IgD-negative memory B cell (primary cell): ENCODE measurements at regions not wholly inside any gene's neighbourhood (a gene's known extent, or its start where the extent isn't known, plus 50 kb on each side); places are given as distances from the start of the nearest gene placed in this dataset.

Source experiments
- H3K27ac Mint-ChIP-seq, 3 donors: one replicate each; pipeline ENCODE4 v1.8.0; 2020 to 2022; ENCODE audit warnings: mild to moderate bottlenecking in 3 of 3, mixed read lengths in 3 of 3, moderate library complexity in 1 of 3
- H3K27me3 Mint-ChIP-seq: one replicate; pipeline ENCODE4 v1.8.0; 2021; ENCODE audit warnings: mixed read lengths
- H3K36me3 Mint-ChIP-seq: one replicate; pipeline ENCODE4 v1.8.0; 2020; ENCODE audit warnings: mild to moderate bottlenecking, mixed read lengths
- H3K4me1 Mint-ChIP-seq, 3 donors: one replicate each; pipeline ENCODE4 v1.8.0; 2020 to 2022; ENCODE audit warnings: mixed read lengths in 3 of 3, mild to moderate bottlenecking in 1 of 3
- H3K4me3 Mint-ChIP-seq, 4 donors: one replicate each; pipeline ENCODE4 v1.8.0; 2020 to 2022; ENCODE audit warnings: mild to moderate bottlenecking in 4 of 4, mixed read lengths in 4 of 4, moderate library complexity in 3 of 4
- H3K9me3 Mint-ChIP-seq, 3 donors: one replicate each; pipeline ENCODE4 v1.8.0; 2020 to 2021; ENCODE audit warnings: mixed read lengths in 3 of 3, mild to moderate bottlenecking in 1 of 3

DNA sequence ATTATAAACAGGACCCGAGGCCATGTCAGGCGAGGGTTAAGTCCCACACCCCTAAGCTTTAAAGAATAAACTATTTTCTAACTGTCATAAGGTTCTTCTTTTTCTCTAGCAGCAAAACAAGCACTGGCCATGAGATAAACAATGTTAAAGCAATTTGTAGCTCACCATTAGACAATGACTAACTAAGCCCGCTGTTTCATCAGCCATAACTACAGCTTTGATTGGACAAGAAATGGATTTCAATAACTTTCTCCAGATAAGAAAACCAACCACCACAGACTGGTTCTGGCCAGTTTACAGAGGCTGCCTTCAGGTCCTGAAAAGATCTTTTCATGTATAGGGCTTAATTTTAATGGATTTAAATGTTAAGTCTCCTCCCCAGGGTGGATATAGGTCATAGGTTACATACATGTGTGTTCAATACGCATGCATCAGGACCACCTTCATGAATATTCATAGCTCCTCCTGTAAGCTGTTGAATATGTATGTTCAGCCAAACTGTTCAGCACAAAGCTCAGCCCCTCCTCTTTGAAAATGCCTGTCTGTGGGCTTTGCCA, 108.7 kb upstream of the RAB6C start:
- H3K27ac Mint-ChIP-seq, result no peak overlapping the region
- peaks cover 1% of the 10 kb centered on the region for H3K27me3 Mint-ChIP-seq
- peaks cover 2% of the 10 kb centered on the region for H3K36me3 Mint-ChIP-seq

GRCh38 chr2:129872446-129872845, 107.0 kb upstream of the RAB6C start:
- Mint-ChIP-seq H3K9me3 (no peaks in the 10 kb centered on the region), H3K4me3 (no peak overlapping the region), H3K27me3 (peaks cover 1% of the 10 kb centered on the region), H3K36me3 (peaks cover 2% of the 10 kb centered on the region), H3K4me1 (peaks cover 0 to 7% (median 6%) of the 10 kb centered on the region in 3 donors), H3K27ac (no peak overlapping the region)

More for the DNA sequence above, 108.7 kb upstream of the RAB6C start:
- Mint-ChIP-seq H3K4me1 (no peaks in the 10 kb centered on the region), H3K9me3 (no peaks in the 10 kb centered on the region), H3K4me3 (no peak overlapping the region)

- no peaks in the 10 kb centered on the region for H3K27me3 Mint-ChIP-seq
- H3K4me3 Mint-ChIP-seq, result peak overlapping the region; percentile 41 to 100 (median 82)
- H3K27ac Mint-ChIP-seq, result no peak overlapping the region
- H3K36me3 Mint-ChIP-seq, result peaks cover 2% of the 10 kb centered on the region
- peaks cover 0 to 10% (median 6%) of the 10 kb centered on the region in 3 donors for H3K4me1 Mint-ChIP-seq
- H3K9me3 Mint-ChIP-seq, result no peaks in the 10 kb centered on the region
Observed at GRCh38 chr2:129876541-129876940, 102.9 kb upstream of the RAB6C start.

DNA sequence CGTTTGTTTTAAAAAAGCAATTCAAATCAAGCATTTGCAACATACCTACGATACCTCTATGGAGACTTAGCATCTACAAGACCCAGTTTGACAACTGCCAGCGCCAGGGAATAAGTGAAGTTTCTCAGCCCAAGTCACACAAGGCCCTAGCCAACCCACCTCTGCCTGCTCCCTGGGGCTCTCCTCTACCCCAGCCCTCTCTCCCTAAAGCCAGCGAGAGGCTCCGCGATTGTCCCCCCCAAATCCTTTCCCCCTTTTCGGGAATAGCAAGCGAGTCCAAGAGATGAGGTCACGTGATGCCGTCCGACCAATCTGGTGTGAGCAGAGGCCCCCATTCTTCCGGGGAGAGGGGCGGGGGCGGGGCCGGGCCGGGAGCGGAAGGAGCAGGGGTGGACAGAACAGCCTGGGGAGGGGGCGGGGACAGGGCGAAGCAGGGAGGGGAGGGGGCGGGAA, 102.2 kb upstream of the RAB6C start:
- H3K36me3 Mint-ChIP-seq, result no peaks in the 10 kb centered on the region
- peaks cover 0 to 10% (median 6%) of the 10 kb centered on the region in 3 donors for H3K4me1 Mint-ChIP-seq
- peak overlapping the region; percentile 93 to 100 (median 96) for H3K4me3 Mint-ChIP-seq
- peak overlapping the region; percentile 50 to 94 (median 88) for H3K27ac Mint-ChIP-seq
- H3K9me3 Mint-ChIP-seq, result no peaks in the 10 kb centered on the region
- H3K27me3 Mint-ChIP-seq, result no peaks in the 10 kb centered on the region

DNA sequence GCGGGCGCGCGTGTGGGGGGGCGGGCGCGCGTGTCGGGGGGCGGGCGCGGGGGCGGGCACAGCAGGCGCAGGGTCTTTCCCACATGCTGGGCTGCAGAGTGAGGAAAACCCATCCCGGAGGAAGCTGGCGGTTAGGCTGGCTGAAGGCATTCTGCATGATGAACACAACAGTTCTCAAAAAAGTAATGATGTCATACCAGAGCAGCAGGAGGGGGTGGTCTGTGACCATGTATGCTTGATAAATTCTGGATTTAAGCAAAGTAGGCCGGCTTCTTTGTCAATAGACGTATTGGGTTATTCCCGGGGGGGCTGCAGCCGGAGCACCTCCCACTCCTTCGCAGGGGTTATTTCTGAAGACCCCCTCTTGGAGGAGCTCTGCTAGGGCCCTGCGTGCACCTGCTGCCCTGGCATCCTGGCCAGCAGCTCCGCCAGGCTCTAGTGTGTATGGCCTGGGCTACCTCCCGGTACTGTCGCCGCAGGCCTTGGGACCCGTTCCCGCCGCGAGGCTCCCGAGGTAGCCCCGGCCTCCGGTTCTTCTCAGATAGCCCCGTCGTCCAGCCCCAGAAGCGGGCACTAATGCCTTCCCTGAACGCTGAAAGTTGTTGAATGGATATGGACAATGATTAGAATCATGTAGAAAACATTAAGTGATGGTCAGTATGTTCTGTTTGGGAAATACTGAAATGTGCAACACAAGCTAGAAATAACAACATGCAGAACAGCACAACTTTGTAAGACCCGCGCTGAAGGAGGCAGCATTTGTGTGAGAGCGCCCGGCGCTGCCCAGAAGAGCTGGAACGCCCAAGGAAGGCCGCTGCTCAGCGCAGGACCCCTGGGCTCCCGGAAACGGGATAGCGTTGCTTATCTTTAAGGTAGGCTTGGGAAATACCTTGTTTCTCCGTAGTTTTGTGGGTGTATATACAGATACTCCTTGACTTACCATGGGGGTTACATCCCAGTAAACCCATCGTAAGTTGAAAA, 101.4 kb upstream of the RAB6C start:
- Mint-ChIP-seq H3K27ac (peak overlapping the region; percentile 81 to 88 (median 84)), H3K4me3 (peak overlapping the region; percentile 84 to 94 (median 91)), H3K4me1 (peaks cover 0 to 10% (median 6%) of the 10 kb centered on the region in 3 donors), H3K27me3 (no peaks in the 10 kb centered on the region), H3K36me3 (no peaks in the 10 kb centered on the region), H3K9me3 (no peaks in the 10 kb centered on the region)

- Mint-ChIP-seq H3K9me3 (no peaks in the 10 kb centered on the region), H3K27ac (no peak overlapping the region), H3K4me3 (peak overlapping the region in 1 of 4 donors; percentile 94), H3K27me3 (no peaks in the 10 kb centered on the region), H3K4me1 (peaks cover 0 to 10% (median 6%) of the 10 kb centered on the region in 3 donors), H3K36me3 (no peaks in the 10 kb centered on the region)
Observed at GRCh38 chr2:129879614-129880180, 99.8 kb upstream of the RAB6C start.

- no peaks in the 10 kb centered on the region for H3K36me3 Mint-ChIP-seq
Observed at GRCh38 chr2:129880309-129880708, 99.2 kb upstream of the RAB6C start.

GRCh38 chr2:129880971-129881370, 98.5 kb upstream of the RAB6C start:
- H3K4me1 Mint-ChIP-seq, result peaks cover 0 to 10% (median 6%) of the 10 kb centered on the region in 3 donors

More at GRCh38 chr2:129880309-129880708, 99.2 kb upstream of the RAB6C start:
- Mint-ChIP-seq H3K4me3 (no peak overlapping the region), H3K27me3 (no peaks in the 10 kb centered on the region), H3K4me1 (peaks cover 0 to 10% (median 6%) of the 10 kb centered on the region in 3 donors), H3K9me3 (no peaks in the 10 kb centered on the region), H3K27ac (no peak overlapping the region)

GRCh38 chr2:129881786-129882396, 97.6 kb upstream of the RAB6C start:
- no peak overlapping the region for H3K4me3 Mint-ChIP-seq
- H3K4me1 Mint-ChIP-seq, result peaks cover 0 to 5% (median 3%) of the 10 kb centered on the region in 3 donors
- peak overlapping the region in 1 of 3 donors; percentile 35 for H3K27ac Mint-ChIP-seq
- peaks cover 4% of the 10 kb centered on the region for H3K27me3 Mint-ChIP-seq
- no peaks in the 10 kb centered on the region for H3K9me3 Mint-ChIP-seq
- H3K36me3 Mint-ChIP-seq, result no peaks in the 10 kb centered on the region

More at GRCh38 chr2:129880971-129881370, 98.5 kb upstream of the RAB6C start:
- no peak overlapping the region for H3K27ac Mint-ChIP-seq
- no peaks in the 10 kb centered on the region for H3K36me3 Mint-ChIP-seq
- H3K9me3 Mint-ChIP-seq, result no peaks in the 10 kb centered on the region
- H3K4me3 Mint-ChIP-seq, result peak overlapping the region in 1 of 4 donors; percentile 65
- H3K27me3 Mint-ChIP-seq, result no peaks in the 10 kb centered on the region

GRCh38 chr2:129882476-129882875, 97.0 kb upstream of the RAB6C start:
- H3K4me1 Mint-ChIP-seq, result peaks cover 0 to 2% (median 0%) of the 10 kb centered on the region in 3 donors
- H3K9me3 Mint-ChIP-seq, result no peaks in the 10 kb centered on the region
- H3K4me3 Mint-ChIP-seq, result no peak overlapping the region
- H3K36me3 Mint-ChIP-seq, result no peaks in the 10 kb centered on the region
- H3K27ac Mint-ChIP-seq, result peak overlapping the region in 1 of 3 donors; percentile 32
- peaks cover 4% of the 10 kb centered on the region for H3K27me3 Mint-ChIP-seq

DNA sequence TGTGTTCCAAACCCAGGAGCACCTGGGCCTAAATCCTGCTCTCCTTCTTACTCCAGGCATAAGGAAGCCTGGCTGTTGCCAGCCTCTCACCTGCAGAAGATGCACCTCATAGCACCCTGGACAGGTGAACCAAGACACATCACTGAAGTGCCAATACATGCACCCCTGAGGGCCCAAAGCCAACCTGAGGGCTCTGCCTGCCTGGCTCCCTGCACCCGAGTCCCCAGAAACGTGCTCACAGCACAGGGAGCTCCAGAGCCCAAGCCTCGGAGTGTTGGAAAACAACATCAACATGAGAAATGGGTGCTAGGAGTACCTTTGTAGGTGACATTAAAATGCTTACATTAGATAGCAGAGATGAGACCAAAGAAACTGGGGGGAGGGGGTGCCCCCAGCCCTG, 96.3 kb upstream of the RAB6C start:
- Mint-ChIP-seq H3K36me3 (no peaks in the 10 kb centered on the region), H3K4me1 (peaks cover 0 to 2% (median 0%) of the 10 kb centered on the region in 3 donors), H3K4me3 (no peak overlapping the region), H3K27ac (peak overlapping the region in 2 of 3 donors; percentile 32 to 46), H3K9me3 (no peaks in the 10 kb centered on the region), H3K27me3 (peaks cover 4% of the 10 kb centered on the region)

DNA sequence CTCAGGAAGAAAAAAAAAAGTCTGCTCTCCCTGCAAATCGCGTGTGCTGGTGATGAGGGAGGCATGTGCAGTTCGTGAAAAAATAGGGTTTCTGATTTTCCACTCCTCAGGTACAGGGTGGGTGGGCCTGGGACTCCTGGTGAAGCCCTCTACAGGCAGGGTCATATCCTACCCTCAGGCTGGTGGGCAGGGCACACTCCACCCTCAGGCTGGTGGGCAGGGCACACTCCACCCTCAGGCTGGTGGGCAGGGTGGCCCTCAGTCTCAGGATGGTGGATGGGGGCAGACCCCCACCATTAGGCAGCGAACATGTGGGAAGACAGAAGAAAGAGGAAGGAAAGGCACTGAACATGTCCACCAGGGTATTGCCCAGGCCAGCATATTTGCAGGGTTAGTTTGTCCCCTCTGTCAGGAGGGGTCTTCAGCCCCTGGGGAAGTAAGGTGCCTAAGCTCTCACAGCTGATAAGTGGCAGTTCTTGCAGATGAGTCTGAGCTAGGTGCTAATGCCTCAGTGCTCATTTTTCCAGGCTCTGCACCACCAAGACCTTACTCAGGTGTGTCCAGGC, 95.2 kb upstream of the RAB6C start:
- Mint-ChIP-seq H3K9me3 (no peaks in the 10 kb centered on the region), H3K36me3 (no peaks in the 10 kb centered on the region), H3K27me3 (peaks cover 4% of the 10 kb centered on the region), H3K4me1 (no peaks in the 10 kb centered on the region), H3K4me3 (no peak overlapping the region), H3K27ac (no peak overlapping the region)

DNA sequence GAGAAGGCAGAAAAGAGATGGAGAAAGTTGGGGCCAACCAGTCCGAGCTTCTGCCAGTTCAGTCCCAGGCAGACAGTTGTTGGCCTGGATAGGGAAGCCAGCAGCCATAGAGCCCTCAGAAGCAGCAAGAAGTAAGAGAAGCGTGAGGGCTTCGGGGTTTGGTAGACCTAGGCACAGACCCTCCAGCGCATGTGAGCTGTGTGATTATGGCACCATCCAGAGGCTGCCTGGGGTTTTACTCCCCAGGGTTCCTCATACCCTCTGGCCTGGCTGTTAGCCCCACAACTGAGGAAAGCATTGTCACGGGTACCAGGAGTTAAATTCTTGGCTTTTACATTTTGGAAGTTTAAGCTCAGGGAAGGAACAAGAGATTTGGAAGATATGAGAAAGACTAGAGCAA, 93.7 kb upstream of the RAB6C start:
- H3K4me3 Mint-ChIP-seq, result no peak overlapping the region

DNA sequence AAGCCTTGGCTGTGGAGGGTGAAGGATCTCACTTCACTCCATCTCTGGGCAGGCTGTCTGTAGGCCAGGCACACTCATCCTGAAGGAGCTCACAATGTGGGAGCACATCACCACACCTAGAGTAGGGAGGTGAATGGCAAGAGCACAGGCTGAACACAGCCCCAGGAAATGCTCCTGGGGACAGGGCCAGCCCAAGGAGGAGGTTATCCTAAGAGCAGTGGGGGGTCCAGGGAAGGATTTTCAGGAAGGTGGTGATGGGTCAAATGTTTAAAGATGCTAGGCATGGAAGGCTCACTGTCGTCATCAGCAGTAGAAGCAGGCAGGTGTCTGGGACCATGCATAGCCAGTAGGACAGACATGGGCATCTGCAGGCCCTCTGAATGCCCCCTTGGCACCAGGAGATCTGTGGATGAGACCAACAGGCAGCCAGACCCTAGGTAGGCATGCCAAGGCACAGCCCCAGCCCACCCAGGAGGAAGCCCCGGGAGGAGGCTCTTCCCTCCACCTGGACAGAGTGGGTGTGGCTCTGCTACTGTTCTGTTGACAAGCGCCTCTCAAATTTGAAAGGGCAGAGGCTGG, 91.7 kb upstream of the RAB6C start:
- H3K27ac Mint-ChIP-seq, result no peak overlapping the region
- H3K4me1 Mint-ChIP-seq, result no peaks in the 10 kb centered on the region

More for the DNA sequence above, 93.7 kb upstream of the RAB6C start:
- H3K36me3 Mint-ChIP-seq, result no peaks in the 10 kb centered on the region
- H3K27me3 Mint-ChIP-seq, result peaks cover 4% of the 10 kb centered on the region
- no peaks in the 10 kb centered on the region for H3K9me3 Mint-ChIP-seq
- no peaks in the 10 kb centered on the region for H3K4me1 Mint-ChIP-seq
- peak overlapping the region in 1 of 3 donors; percentile 68 for H3K27ac Mint-ChIP-seq

More for the DNA sequence above, 91.7 kb upstream of the RAB6C start:
- no peaks in the 10 kb centered on the region for H3K36me3 Mint-ChIP-seq
- no peak overlapping the region for H3K4me3 Mint-ChIP-seq
- peaks cover 12% of the 10 kb centered on the region for H3K27me3 Mint-ChIP-seq
- no peaks in the 10 kb centered on the region for H3K9me3 Mint-ChIP-seq
